GM13977 (cell line): ENCODE measurements at regions not wholly inside any gene's neighbourhood (a gene's known extent, or its start where the extent isn't known, plus 50 kb on each side); places are given as distances from the start of the nearest gene placed in this dataset.

Experiments used
- DNase-seq: peaks from one replicate; pipeline ENCODE4 v3.0.0; 2012; ENCODE audit warnings: low spot score
- CTCF ChIP-seq: IDR thresholded peaks from 2 replicates; pipeline ENCODE4 v1.5.1; 2012; ENCODE audit warnings: mild to moderate bottlenecking, control low read depth; ENCODE audit not compliant: insufficient read depth; ENCODE audit errors: extremely low read depth, missing control alignments
- in situ Hi-C: fragments of 300-500 bp; cut with MboI; formaldehyde crosslinking; loops from one replicate; pipeline ENCODE4 v1.12.0; 2022; ENCODE audit warnings: low sequenced_read_pairs, low pct_unique_long_range_greater_than_20kb, mixed read lengths, inconsistent platforms; ENCODE audit not compliant: unreplicated experiment

GRCh38 chr2:129296806-129297205, 682.7 kb upstream of the RAB6C start:
- DNase-seq = no peak
- in situ Hi-C loops = no loop called here
- no peak for TF ChIP-seq CTCF

GRCh38 chr2:129297430-129297829, 682.0 kb upstream of the RAB6C start:
- peak; percentile 19 for DNase-seq
- peak; percentile 45 for TF ChIP-seq CTCF
- in situ Hi-C loops = no loop called here

- in situ Hi-C loops = no loop called here
- TF ChIP-seq CTCF = no peak
- DNase-seq = no peak
Measured at GRCh38 chr2:129299338-129299737, 680.1 kb upstream of the RAB6C start.

GRCh38 chr2:129299756-129300155, 679.7 kb upstream of the RAB6C start:
- TF ChIP-seq CTCF = no peak
- DNase-seq = no peak
- in situ Hi-C loops = no loop called here

GRCh38 chr2:129300456-129300855, 679.0 kb upstream of the RAB6C start:
- in situ Hi-C loops = no loop called here
- DNase-seq = no peak
- no peak for TF ChIP-seq CTCF

- in situ Hi-C loops = no loop called here
- TF ChIP-seq CTCF = no peak
Measured at GRCh38 chr2:129301431-129301913, 678.0 kb upstream of the RAB6C start.

GRCh38 chr2:129302106-129302505, 677.4 kb upstream of the RAB6C start:
- no peak for DNase-seq
- TF ChIP-seq CTCF = no peak
- in situ Hi-C loops = no loop called here

More at GRCh38 chr2:129301431-129301913, 678.0 kb upstream of the RAB6C start:
- DNase-seq = no peak
